ENCODE measurements at regions not wholly inside any gene's neighbourhood (a gene's known extent, or its start where the extent isn't known, plus 50 kb on each side); places are given as distances from the start of the nearest gene placed in this dataset.

GRCh38 chr5:57362951-57363350, 119.7 kb downstream of the ACTBL2 start:
- no peak for TF ChIP-seq HMGXB4 (CRISPR knock-in tag; IDR thresholded peaks at IDR 0.05; ENCODE audit: borderline replicate concordance)
- no peak for TF ChIP-seq POLR2A (IDR thresholded peaks at IDR 0.05; ENCODE audit: low read length)
- no peak for TF ChIP-seq REST (IDR thresholded peaks at IDR 0.05)
- TF ChIP-seq ATOH8 (CRISPR knock-in tag; IDR thresholded peaks at IDR 0.05; ENCODE audit: low read depth) = no peak
